GM12801 (cell line): ENCODE measurements at regions not wholly inside any gene's neighbourhood (a gene's known extent, or its start where the extent isn't known, plus 50 kb on each side); places are given as distances from the start of the nearest gene placed in this dataset.

Experiments used
- CTCF ChIP-seq: IDR thresholded peaks from one replicate; pipeline ENCODE4 v1.5.1; 2011; ENCODE audit warnings: control low read depth; ENCODE audit not compliant: insufficient read length; ENCODE audit errors: extremely low read depth

- TF ChIP-seq CTCF, result no peak
Measured at GRCh38 chr3:18007980-18008379, 265.5 kb upstream of the TBC1D5 start.

GRCh38 chr3:17995769-17996168 is 253.3 kb upstream of the TBC1D5 start:
- no peak for TF ChIP-seq CTCF

GRCh38 chr3:17994167-17994566 is 251.7 kb upstream of the TBC1D5 start:
- TF ChIP-seq CTCF, result no peak

GRCh38 chr3:17990390-17990789 is 248.0 kb upstream of the TBC1D5 start:
- TF ChIP-seq CTCF, result no peak

DNA sequence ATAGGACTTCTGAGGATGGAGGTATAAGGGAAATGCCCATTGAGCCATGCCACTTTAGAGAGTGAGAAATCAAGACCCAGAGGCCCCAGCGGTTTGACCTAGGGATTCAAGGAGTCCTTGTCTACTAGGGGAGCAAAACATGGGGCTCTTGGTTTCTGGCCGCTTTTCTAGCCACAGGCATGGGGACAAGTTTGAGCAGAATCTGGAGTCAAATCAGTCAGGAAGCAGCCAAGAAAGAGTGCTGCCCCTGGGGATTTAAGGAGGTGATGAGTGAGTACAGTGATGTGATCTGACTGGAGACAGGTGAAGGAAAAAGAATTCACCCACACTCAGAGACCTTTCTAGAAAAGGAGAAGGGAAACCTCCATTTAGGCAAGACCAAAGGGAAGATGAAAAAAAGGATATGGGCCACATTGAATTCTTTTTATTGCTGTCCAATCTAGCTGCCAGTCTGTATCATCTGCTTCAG is 244.0 kb upstream of the TBC1D5 start:
- TF ChIP-seq CTCF, result no peak

DNA sequence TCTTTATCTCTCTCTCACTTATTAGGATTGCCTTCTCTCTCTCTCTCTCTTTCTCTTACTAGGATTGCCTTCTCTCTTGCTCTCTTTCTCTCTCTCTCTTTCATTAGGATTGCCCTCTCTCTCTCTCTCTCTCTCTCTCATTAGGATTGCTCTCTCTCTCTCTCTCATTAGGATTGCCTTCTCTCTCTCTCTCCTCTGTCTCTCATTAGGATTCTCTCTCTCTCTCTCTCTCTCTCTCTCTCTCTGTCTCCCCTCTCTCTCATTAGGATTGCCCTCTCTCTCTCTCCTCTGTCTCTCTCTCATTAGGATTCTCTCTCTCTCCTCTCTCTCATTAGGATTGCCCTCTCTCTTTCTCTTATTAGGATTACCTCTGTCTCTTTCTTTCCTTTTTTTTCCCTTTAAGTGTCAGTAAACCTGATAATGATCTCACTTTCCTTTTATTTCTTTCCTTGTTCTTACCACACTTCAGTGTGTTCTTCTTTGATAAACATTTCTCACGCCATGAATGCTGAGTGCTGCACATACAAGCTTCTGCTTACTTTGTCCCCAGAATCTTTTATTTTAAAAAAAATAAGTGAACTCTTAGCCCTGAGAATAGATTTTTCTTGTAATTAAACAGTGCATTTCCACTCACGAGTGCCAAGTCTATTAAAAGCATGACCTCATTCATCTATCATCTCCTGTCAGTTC is 243.4 kb upstream of the TBC1D5 start:
- no peak for TF ChIP-seq CTCF

DNA sequence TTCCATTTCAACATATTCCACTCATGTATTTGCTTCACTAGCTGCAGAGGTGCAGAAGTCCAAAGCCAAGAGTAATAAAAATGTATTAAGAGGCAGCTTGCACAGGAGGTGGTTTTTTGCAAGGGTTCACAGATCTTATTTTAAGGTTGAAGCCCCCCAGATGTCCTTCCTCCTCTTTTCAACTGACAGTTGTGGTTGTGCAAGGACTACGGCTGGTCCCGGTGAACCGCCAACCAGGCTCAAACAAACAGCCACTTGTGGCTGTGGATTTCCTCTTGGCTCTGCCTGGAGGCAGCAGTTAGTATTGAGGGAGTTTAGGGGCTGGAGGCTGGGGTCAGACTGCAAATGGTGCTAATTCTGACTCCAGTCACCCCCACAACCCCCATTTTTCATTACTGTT is 240.7 kb upstream of the TBC1D5 start:
- TF ChIP-seq CTCF, result no peak
